Stimulated activated CD4-positive, alpha-beta T cell treated with anti-CD3 and anti-CD28 coated beads, Interleukin-15, amount 100 ng/mL, for 48 hours (primary cell): ENCODE measurements at regions not wholly inside any gene's neighbourhood (a gene's known extent, or its start where the extent isn't known, plus 50 kb on each side); places are given as distances from the start of the nearest gene placed in this dataset.
A peak's percentile ranks its signal among the peaks of the same experiment; 100 is the strongest.

ENCODE experiments used
- DNase-seq, 2 donors: peaks; one replicate each; pipeline ENCODE4 v3.0.0-alpha.2; 2020; ENCODE audit warnings: low read depth in 2 of 2

DNA sequence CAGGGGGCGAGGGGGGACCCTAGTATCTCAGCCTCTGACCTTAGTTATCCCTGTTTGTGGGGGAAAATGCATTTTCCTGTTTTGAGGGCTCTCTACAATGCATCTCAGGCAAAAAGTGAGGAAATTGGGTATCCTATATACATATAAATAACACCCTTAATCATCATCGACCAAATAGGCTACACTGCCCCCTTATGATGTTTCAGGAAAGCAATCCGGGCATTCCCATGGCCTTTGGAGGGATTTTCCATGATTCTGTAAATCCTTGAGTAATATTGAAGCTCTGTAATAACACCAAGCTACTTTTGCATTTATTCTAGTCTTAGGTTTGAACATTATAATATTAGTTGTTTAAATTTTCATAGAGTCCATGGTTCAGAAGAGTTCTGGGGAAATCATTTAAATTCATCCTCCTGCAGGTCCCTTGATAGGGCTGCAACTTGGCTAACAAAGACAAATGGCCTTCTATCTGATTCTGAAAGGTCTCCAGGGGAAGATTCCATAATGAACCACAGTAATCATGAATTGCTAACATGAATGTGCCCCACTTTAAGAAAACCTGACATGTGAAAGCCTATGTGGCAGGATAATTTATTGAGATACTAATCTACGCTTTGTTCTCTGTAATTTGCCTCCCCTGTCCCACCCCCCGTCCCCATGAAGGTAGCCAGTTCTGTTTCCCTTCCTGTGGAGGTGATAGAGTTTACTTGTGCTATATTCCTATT lies 91.5 kb upstream of the SCOC start:
- DNase-seq = no peak

DNA sequence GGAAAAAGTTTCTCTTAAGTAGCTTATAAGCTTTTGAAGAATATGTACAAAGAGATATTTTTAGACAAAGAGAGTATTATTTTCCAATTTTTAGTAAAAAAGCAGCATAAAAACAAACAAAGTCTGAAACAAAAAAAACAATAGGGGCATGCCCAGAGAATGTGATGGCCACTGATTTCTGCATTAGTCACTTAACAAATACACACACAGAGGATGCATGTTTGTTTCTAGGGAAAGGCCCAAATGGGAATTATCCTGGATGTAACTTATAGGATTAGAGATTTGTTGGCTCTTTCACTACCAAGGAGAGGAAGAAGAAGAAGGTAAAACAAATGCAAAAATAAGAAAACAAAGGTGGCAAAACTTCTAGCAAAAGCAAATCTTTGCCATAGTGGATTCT lies 95.9 kb upstream of the SCOC start:
- no peak for DNase-seq

DNA sequence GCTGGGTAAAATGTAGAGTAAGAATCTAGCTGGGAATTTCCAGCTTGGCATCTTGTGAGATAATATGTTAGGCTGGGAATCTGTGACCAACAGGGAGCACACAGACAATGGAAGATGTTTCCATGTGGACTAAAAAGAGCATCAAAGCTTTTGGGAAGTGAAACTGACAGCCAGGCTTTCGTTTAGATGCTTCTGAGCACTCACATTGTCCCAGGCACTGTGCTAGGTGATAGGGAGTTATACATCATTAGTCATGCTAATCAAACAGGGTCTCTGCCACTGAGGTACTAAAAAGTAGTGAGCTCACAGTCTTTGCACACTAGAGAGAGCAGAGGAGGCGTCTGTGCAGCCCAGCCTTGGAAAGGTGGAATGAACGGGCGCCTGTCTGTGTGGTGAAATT lies 101.9 kb upstream of the SCOC start:
- no peak for DNase-seq

DNA sequence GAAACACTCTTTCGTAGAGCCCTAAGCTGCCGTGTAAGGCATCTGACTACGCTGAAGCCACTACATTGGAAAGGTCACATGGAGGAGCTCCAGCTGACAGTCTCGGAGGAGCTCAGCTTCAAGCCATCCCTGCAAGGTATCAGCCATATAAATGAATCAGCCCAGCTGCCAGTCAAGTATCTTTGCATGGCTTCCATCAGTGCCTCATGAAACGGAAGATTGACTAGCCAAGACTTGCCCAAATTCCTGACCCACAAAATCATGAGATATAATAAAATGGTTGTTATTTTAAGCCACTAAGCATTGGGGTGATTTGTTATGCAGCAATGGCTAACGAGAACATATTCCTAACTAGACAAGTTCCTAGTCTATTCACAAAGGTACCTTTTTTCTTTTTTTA lies 104.1 kb upstream of the SCOC start:
- no peak for DNase-seq

DNA sequence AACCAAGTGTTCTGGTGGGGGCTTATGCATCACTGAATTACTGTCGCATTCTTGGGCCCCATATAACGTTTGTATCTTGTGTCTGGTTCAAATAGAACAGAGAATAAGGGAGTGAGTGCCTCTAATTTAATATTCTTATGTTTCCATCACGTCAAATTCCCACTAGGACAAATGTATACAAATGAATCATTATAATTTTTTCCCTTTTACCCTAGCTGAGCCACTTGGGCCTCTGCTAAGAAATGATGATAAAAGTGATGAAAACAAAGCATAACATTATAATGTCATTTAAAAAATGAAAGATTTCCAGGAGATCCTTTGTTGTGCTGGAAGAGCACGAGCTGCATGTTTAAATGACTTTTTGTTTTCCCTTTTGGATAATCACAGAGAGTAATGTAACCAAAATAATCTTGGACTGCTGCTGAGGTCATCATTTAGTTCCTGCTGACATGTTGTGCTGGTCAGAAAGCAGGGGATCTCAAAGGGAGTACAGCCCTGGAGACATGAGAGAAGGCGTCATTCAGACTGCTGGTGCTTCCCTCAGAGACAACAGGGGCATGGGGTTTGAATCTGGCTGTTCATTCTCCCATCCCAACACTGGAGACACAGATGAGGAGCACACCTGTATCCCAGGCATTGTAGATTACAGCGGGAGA lies 105.1 kb upstream of the SCOC start:
- no peak for DNase-seq

DNA sequence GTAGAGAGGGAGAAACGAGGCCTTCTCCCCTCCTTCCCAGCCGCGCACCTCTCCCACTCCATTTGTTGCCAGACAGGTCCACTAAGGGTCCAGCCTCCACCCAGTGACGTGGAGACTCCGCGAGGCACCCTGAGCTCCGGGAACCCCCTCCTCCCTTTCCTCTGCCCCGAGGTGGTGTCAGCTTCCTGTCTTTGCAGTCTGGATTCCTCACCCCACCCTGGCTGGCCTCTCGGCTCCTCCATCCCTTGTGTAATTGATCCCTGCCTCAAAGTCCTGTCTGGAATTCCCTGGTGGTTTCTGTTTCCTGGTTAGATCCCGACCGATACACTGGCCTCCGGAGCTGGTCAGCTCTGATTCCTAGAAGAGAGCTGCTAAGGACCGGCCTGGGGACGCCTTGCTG lies 105.9 kb upstream of the SCOC start:
- no peak for DNase-seq

DNA sequence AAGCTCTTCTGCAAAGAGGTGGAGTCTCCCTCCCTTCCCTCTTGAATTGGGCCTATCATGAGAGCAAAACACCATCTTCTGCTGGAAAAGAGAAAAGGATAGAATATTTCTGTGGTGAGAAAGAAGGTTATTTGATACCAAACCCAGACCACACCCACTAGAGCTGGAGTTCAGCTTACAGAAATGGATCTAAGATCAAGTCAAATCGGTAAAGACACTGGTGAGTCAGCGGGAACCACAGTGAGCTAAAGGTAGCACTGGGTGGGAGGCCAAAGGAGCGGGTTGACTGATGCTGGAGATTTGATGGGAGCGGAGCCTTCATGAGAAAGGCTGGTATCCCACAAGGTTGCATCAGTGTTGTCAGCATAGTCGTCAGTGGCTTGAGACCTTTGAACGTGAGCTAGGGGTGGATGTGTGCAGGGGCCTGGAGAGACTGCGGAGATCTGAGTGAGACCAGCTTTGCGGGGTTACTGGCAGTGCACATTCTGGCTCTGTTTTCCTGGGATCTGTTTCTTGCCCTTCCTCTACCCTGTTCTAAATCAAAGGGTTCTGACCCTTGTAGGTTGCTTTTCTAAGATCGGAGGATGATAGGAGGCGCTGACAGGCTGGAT lies 106.4 kb upstream of the SCOC start:
- DNase-seq = peak in 1 of 2 donors; percentile 20

DNA sequence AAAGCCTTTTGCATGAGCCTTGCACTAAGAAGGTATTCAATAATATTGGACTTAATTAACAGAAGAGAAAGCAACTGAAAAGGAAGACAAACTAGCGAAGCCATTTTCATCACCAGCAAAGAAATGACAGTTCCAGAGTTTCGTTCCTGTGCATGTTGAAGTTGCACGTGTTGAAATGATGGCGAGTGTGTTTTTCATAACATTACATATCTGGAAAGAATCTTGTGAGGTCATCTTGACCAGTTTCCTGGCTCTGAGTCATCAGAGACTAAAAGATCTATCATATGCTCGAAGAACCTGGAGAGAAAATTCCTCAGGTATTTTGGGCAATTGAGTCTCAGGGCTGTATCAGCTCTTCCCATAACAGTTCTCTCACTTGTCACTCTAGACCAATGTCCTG lies 106.2 kb upstream of the MAML3 start:
- DNase-seq = no peak

DNA sequence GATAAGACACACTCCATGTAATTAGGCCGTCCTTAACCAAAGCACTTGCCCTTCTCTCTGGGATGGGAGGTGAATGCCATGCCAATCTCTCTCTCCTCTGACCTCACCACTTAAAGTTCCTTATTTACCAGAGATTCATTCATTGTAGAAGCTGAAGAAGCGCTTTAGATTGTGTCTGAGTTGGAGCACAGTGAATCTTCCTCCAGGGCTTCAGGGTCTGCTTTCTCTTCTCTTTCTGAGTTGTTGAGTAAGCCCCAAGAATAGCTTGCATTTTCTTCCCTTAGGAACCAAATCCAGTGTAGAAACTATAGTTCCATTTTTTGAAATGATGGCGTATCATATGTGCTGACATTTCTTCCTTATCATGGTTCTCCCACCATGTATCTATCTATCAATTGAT lies 104.5 kb upstream of the MAML3 start:
- no peak for DNase-seq

DNA sequence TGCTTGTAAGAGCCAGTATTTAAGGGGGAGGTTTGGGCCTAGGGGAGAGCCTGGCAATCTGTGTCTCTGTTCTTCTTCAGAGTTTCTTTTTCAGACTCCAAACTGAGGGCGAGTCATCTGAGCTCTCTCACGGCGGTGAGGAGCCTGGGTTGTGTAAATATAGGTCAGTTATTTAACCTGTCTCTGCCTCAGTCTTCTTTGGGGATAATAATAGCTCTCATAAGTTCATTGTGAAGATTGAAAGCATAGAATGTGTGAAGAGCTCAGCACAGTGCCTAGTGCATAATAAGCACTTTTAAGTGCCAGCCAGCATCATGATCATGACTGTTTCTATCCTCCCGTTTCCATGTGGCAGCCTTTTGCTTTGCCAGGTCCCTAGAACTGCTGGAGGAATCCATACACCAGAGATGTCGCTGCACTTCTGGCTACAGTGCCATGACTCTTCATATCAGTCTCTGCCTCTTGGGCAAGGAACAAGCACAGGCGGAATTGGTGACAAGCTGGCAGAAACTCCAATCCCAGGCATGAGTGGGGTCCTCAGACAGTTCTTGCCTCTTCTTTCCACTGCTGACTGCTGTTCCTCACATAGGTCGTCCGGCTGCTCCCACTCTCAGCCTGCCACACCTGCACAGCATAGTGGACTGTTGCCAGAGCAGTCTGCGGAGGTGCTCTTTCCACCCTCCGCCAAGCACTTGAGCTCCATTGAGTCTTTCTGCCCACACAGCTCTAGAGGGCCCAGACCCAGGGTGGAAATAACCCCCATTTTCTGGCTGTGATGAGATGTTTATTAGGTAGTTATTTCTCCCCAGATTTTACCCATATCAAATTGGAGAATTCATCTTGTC lies 103.7 kb upstream of the MAML3 start:
- DNase-seq = no peak

DNA sequence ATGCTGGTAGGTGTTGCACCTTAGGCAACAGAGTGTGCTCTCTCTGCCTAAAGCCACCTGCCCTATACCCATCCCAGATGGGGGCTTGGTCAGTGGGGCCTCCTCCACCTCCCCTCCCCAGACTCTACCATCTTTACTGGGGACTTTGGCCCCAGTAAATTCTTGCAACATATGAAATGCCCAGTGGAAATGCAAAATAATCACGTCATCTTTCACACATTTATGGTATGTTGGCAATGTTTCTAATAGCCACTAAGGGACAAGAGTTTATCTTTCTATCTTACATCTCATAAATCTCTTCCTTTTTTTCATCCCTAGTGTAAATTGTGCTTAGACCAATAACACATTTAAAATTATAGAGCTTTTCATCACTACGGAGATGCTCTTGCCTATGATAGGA lies 103.0 kb upstream of the MAML3 start:
- DNase-seq = no peak

DNA sequence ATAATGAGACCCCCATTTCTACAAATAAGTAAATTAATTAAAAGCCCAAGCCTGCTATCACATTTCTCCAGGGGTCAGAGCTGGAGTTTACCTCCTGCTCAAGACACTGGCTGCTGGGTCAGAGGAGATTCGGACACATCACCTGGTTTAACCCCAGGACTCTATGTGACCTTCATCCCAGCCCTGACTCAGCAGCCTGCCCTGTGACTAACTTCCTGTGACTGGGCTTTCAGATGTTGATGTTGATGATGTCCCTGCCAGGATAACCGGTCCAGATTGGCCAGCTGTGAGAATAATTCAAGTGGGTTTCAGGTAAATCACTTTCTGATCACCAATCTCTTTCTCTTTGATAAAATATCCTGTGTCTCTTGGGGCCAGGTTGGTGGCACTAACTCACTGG lies 102.4 kb upstream of the MAML3 start:
- DNase-seq = no peak

DNA sequence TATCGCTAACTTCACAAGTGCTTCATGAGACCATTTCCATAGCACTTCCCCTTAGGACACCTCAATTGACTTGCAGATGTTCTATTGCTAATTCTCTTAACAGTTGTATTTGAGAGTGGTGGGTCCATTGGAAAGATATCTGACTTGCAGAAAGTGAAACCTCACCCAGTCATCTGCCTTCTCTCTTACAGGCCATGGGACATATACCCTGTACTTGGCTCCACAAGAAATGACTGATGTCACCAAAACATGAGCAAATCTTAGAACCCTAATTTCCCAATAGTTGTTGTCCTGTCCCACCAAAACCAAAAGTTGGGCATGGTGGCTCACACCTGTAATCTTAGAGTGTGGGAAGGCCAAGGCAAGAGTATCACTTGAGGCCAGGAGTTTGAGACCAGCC lies 101.9 kb upstream of the MAML3 start:
- DNase-seq = no peak

DNA sequence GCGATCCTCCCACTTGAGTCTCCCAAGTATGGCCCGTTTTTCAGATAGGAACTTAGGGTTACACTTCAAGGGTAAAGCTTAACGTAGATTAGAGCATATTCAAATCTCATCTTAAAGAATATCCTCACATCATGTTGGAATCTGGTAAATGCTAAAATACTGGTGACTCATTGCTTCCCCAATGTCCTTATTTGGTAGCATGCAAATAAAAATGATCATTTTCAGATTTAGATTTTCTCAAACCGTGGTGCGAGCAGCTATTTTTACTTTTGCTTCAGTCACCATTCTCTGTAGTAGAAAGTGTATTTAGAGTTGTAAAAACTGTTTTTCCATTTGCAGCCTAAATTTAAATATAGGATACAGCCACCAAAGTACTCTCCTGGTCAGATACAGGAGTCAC lies 101.5 kb upstream of the MAML3 start:
- DNase-seq = no peak

DNA sequence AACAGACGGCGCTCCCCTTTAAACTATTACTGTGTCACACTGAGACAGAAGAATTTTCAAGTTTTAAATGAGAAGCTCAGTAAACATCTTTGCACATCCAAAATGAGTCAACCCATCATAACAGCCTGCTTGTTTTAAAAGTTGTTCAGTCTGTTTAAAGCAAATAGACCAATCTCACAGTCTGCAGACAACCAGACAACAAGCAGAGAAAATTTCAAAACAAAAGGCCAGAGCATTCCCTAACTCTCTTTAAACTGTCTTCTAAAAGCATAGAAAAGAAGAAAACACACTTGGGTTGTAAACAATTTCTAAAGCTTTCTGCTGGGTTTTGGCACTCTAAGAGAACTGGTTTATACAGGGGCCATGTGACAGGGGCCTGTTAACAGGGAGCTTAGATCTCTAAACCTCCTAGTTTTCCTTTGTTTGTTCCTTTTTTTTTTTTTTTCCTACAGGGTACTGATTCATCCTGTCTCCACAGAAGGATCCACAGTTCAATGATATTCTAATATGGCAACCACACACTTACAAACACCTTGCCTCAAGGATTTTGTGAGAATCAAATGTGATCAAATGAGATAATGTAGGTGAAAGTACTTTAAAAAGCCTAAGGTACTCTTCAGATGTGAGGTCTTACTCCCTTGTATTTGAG lies 100.8 kb upstream of the MAML3 start:
- DNase-seq = no peak

DNA sequence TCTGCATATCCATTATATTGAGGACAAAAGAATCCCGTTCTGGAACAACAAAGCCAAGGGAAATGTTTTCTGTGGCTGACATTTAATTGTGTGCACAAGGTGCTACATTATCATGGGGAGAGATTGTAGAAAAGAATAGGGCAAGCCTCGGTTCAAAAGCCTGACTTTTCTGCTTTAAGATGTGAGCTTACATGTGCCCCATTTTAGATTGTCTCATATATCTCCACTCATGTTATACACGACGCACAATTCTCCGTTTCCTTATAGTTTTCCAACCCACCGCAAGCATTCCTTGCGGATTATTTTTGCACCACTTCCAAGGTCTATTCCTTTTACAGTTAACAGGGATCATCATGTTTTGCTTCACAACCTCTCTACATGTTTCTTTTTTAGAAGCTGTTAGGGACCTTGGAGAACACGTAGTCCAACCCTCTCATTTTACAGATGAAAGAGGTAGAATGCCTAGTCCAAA lies 99.6 kb upstream of the MAML3 start:
- no peak for DNase-seq

DNA sequence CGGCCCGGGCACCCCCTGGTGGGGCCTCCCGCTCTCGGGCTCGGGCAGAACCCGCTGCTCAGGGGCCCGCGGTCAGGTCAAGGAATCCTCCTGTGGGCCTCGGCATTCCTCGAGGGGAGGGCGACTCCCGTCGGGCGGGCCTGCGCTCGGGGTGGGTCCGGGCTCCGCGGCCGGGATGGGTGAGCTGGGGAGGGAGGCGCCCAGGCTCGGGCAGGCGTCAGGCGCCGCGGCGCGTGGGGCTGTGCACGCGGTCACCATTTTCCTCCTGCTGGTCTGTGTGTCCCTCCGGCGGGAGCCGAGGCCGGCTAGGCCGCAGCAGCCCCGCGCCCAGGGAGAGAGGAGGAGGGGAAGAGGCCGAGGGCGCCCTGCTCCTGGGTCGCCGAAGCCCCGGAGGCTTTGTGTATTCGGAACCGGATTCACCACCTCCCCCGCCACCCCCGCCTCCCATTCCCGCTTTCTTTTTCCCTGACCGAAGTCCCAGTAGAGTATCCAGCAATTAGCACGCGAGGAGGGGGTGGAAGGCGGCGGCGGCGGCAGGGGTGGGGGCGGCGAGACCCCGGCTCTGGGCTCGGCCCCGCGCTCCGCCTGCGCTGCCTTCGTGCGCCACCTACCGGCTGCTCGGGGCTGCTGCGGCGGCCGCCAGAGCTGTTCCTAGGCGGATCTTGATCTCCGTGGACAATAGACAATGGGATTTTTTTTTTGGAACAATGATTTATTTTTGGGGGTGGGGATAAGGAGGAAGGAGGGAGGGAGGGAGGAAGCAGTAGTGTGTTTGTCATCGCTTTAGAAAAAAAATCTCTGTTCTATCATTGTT lies 99.0 kb upstream of the MAML3 start:
- peak in 1 of 2 donors; percentile 49 for DNase-seq

DNA sequence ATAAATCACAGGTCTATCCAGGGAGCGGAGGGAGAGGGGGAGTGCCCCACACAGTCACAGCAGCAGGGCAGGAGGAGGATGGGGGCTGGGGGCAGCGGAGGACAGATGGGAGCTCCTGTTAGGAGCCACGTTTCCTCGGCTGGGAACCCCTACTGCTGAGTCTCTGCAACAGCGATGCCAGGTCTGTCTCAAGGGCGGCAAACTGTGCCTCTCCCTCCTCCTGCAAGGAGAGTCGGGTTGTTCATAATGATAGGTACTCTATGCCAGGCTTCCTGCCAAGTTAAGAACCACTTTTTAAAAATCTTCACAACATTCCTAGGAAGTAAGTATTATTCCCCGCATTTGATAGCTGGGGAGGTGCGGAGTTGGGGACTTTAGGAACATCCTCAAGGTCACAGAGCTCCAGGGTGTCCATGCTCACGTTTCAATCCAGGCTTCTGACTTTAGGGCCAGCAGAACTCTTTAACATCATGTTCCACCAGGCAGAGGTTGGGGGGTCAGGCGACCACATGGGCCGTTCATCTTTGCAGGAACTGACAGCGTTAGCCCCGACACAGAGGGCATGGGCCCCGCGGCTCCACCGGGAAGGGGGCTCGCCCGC lies 98.3 kb upstream of the MAML3 start:
- no peak for DNase-seq

DNA sequence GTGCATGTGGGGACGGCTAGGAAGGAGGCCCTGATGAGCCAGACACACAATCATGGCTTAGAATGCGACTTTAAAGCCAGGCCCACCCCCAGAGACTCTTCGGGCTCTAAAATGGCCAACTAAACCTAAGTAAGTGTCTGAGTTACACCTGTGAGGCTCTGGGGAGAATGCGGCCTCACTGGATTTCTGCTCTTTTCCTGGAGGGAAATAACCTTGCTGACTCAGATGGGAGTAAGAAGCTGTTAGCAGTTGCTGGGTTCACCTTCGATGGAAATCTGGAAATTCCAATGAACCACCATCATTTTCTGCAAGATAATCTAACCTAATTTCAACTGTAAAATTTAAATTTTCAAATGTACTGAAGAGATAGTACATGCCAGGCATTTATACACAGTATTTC lies 97.6 kb upstream of the MAML3 start:
- no peak for DNase-seq

DNA sequence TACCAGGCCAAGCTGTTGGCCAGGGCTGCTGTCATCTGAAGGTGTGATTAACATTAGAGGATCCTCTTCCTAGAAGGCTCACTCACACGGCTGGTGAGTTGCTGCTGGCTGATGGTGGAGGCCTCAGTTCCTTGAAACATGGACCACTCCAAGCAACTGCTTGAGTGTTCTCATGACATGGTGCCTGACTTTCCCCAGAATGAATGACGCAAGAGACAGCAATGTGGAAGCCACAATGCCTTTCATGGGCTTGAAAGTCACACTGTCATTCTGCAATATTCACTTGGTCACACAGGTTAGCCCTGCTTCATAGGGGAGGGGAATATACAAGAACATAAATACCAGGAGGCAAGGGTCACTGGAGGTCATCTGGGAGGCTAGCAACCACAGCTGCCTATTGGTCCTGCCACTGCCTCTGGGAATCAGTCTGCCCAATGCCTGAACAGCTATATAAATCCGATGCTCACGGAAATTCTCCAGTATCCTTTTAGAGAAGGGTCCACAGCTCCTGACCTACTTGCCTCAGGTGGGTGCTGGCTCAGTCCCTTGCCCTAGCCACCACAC lies 97.1 kb upstream of the MAML3 start:
- DNase-seq = no peak
